HL-60 (cell line): ENCODE measurements at regions not wholly inside any gene's neighbourhood (a gene's known extent, or its start where the extent isn't known, plus 50 kb on each side); places are given as distances from the start of the nearest gene placed in this dataset.

Experiments
- CTCF ChIP-seq: IDR thresholded peaks from one replicate; pipeline ENCODE4 v1.5.1; 2011; ENCODE audit warnings: low read length, control low read depth, inconsistent platforms; ENCODE audit not compliant: insufficient read depth
- POLR2AphosphoS5 ChIP-seq: IDR thresholded peaks from 2 replicates; pipeline ENCODE4 v1.6.1; 2012; ENCODE audit warnings: low read depth

- TF ChIP-seq POLR2AphosphoS5 (no peak), CTCF (no peak)
These were observed 712.3 kb downstream of the PTPRU start for GRCh38 chr1:29948581-29948980.
